Trophoblast cell (in vitro differentiated cells and primary cell): ENCODE measurements at regions not wholly inside any gene's neighbourhood (a gene's known extent, or its start where the extent isn't known, plus 50 kb on each side); places are given as distances from the start of the nearest gene placed in this dataset.

Source experiments
- DNase-seq, 2 donors: peaks; one replicate each; pipeline ENCODE4 v3.0.0-alpha.2; 2016
- H2AFZ ChIP-seq: 2 replicates; pipeline ENCODE4 v1.6.1; 2013; ENCODE audit warnings: low read length, moderate library complexity, mild to moderate bottlenecking; ENCODE audit not compliant: insufficient read depth, poor library complexity
- H2AK5ac ChIP-seq: 2 replicates; pipeline ENCODE4 v1.6.1; 2013; ENCODE audit warnings: mild to moderate bottlenecking, low read length
- H2BK120ac ChIP-seq: 2 replicates; pipeline ENCODE4 v1.6.1; 2013; ENCODE audit warnings: low read length, mild to moderate bottlenecking, moderate library complexity; ENCODE audit not compliant: insufficient read depth, poor library complexity
- H2BK12ac ChIP-seq: 2 replicates; pipeline ENCODE4 v1.6.1; 2013; ENCODE audit warnings: mild to moderate bottlenecking, low read length, moderate library complexity
- H2BK5ac ChIP-seq: 2 replicates; pipeline ENCODE4 v1.6.1; 2013; ENCODE audit warnings: low read length, low read depth, moderate library complexity, mild to moderate bottlenecking; ENCODE audit not compliant: poor library complexity
- H3K14ac ChIP-seq: 2 replicates; pipeline ENCODE4 v1.6.1; 2013; ENCODE audit warnings: mild to moderate bottlenecking, low read length
- H3K18ac ChIP-seq: 2 replicates; pipeline ENCODE4 v1.6.1; 2013; ENCODE audit warnings: mild to moderate bottlenecking, low read length
- H3K23ac ChIP-seq: 2 replicates; pipeline ENCODE4 v1.6.1; 2013; ENCODE audit warnings: low read length
- H3K27ac ChIP-seq: 2 replicates; pipeline ENCODE4 v1.5.1; 2013; ENCODE audit warnings: low read depth, mild to moderate bottlenecking, inconsistent platforms, low read length, moderate library complexity
- H3K27me3 ChIP-seq: 2 replicates; pipeline ENCODE4 v1.6.1; 2013; ENCODE audit warnings: inconsistent platforms, mild to moderate bottlenecking, low read length, moderate library complexity; ENCODE audit not compliant: insufficient read depth
- H3K36me3 ChIP-seq, 2 experiments: 1 replicate in 1 of 2; 2 replicates in 1 of 2; pipeline ENCODE4 v1.6.1; 2013; ENCODE audit warnings: low read length in 2 of 2, mild to moderate bottlenecking in 2 of 2, moderate library complexity in 1 of 2; ENCODE audit not compliant: insufficient read depth in 2 of 2, control insufficient read depth in 1 of 2
- H3K4ac ChIP-seq: 2 replicates; pipeline ENCODE4 v1.6.1; 2013; ENCODE audit warnings: low read depth, mild to moderate bottlenecking, low read length, moderate library complexity
- H3K4me1 ChIP-seq, 2 experiments: 1 replicate in 1 of 2; 2 replicates in 1 of 2; pipeline ENCODE4 v1.6.1; 2013; ENCODE audit warnings: low read length in 2 of 2, mild to moderate bottlenecking in 2 of 2, moderate library complexity in 1 of 2; ENCODE audit not compliant: insufficient read depth in 2 of 2, control insufficient read depth in 1 of 2
- H3K4me2 ChIP-seq: 2 replicates; pipeline ENCODE4 v1.6.1; 2013; ENCODE audit warnings: inconsistent platforms, mild to moderate bottlenecking, low read length, moderate library complexity
- H3K4me3 ChIP-seq: 2 replicates; pipeline ENCODE4 v1.5.1; 2013; ENCODE audit warnings: mild to moderate bottlenecking, low read depth, low read length, inconsistent platforms
- H3K79me1 ChIP-seq: one replicate; pipeline ENCODE4 v1.6.1; 2013; ENCODE audit warnings: low read length
- H3K79me2 ChIP-seq: 2 replicates; pipeline ENCODE4 v1.6.1; 2013; ENCODE audit warnings: low read length, mild to moderate bottlenecking; ENCODE audit not compliant: control insufficient read depth, insufficient read depth, poor library complexity
- H3K9ac ChIP-seq: 2 replicates; pipeline ENCODE4 v1.6.1; 2013; ENCODE audit warnings: mild to moderate bottlenecking, low read length
- H3K9me3 ChIP-seq: 2 replicates; pipeline ENCODE4 v1.6.1; 2013; ENCODE audit warnings: low read depth, mild to moderate bottlenecking, control low read depth, inconsistent platforms, low read length; ENCODE audit not compliant: insufficient read depth
- H4K12ac ChIP-seq: 2 replicates; pipeline ENCODE4 v1.6.1; 2013; ENCODE audit warnings: low read depth, mild to moderate bottlenecking, low read length, moderate library complexity
- H4K8ac ChIP-seq: 2 replicates; pipeline ENCODE4 v1.6.1; 2013; ENCODE audit warnings: low read depth, mild to moderate bottlenecking, low read length, moderate library complexity
- H4K91ac ChIP-seq: one replicate; pipeline ENCODE4 v1.6.1; 2013; ENCODE audit warnings: low read depth, mild to moderate bottlenecking, low read length, moderate library complexity
- WGBS: extraction: QIAGEN DNeasy Blood & Tissue Kit; methylation state at CpG from one replicate; pipeline ENCODE4 v1.1.7; 2013; ENCODE audit warnings: missing lambda C conversion rate; ENCODE audit not compliant: insufficient read length, insufficient coverage; ENCODE audit errors: extremely low coverage; 5-methylcytosine and 5-hydroxymethylcytosine counted together

- H3K4me3 ChIP-seq = no peak overlapping the region
- H3K27ac ChIP-seq = no peak overlapping the region
- no peak overlapping the region for H2AK5ac ChIP-seq
- no peak overlapping the region for H2BK5ac ChIP-seq
- no peak overlapping the region for H4K91ac ChIP-seq
- H3K9me3 ChIP-seq = no peaks in the 10 kb centered on the region
- H2AFZ ChIP-seq = no peak overlapping the region
- no peaks in the 10 kb centered on the region for H3K79me2 ChIP-seq
- H2BK12ac ChIP-seq = no peak overlapping the region
- no peaks in the 10 kb centered on the region for H3K36me3 ChIP-seq
- no peak overlapping the region for H4K8ac ChIP-seq
- H3K27me3 ChIP-seq = no peaks in the 10 kb centered on the region
- H4K12ac ChIP-seq = no peak overlapping the region
- H3K79me1 ChIP-seq = no peaks in the 10 kb centered on the region
- H3K4me1 ChIP-seq = no peaks in the 10 kb centered on the region
- H3K9ac ChIP-seq = no peak overlapping the region
- no CpG with 5 or more reads among the region's 5 CpGs for WGBS
- H3K18ac ChIP-seq = no peak overlapping the region
- no peak overlapping the region for H3K23ac ChIP-seq
- H3K4me2 ChIP-seq = no peak overlapping the region
- H3K4ac ChIP-seq = no peak overlapping the region
- no peak for DNase-seq
- no peak overlapping the region for H2BK120ac ChIP-seq
- no peak overlapping the region for H3K14ac ChIP-seq
These were observed 58.5 kb downstream of the ATXN3L start for GRCh38 chrX:13261348-13261747.

- WGBS = no CpG with 5 or more reads among the region's 4 CpGs
These were observed 59.3 kb downstream of the ATXN3L start for GRCh38 chrX:13260598-13260997.

GRCh38 chrX:13258725-13259124 lies 61.1 kb downstream of the ATXN3L start:
- H3K9me3 ChIP-seq = no peaks in the 10 kb centered on the region
- no peak overlapping the region for H3K4ac ChIP-seq
- H4K8ac ChIP-seq = no peak overlapping the region
- no peak overlapping the region for H3K27ac ChIP-seq
- no CpG with 5 or more reads among the region's 5 CpGs for WGBS
- no peaks in the 10 kb centered on the region for H3K27me3 ChIP-seq
- H3K23ac ChIP-seq = no peak overlapping the region
- H3K79me2 ChIP-seq = no peaks in the 10 kb centered on the region
- no peak overlapping the region for H3K4me3 ChIP-seq
- H3K14ac ChIP-seq = no peak overlapping the region
- H2BK120ac ChIP-seq = no peak overlapping the region
- no peak overlapping the region for H4K12ac ChIP-seq
- H2BK12ac ChIP-seq = no peak overlapping the region
- no peak for DNase-seq
- H2AK5ac ChIP-seq = no peak overlapping the region
- H2AFZ ChIP-seq = no peak overlapping the region
- no peaks in the 10 kb centered on the region for H3K36me3 ChIP-seq
- no peak overlapping the region for H3K18ac ChIP-seq
- no peak overlapping the region for H3K4me2 ChIP-seq
- H4K91ac ChIP-seq = no peak overlapping the region
- peaks cover 4% of the 10 kb centered on the region for H3K79me1 ChIP-seq
- no peaks in the 10 kb centered on the region for H3K4me1 ChIP-seq
- no peak overlapping the region for H2BK5ac ChIP-seq
- H3K9ac ChIP-seq = no peak overlapping the region

More at GRCh38 chrX:13260598-13260997, 59.3 kb downstream of the ATXN3L start:
- no peak overlapping the region for H4K91ac ChIP-seq
- no peak overlapping the region for H3K18ac ChIP-seq
- no peak overlapping the region for H3K23ac ChIP-seq
- no peak overlapping the region for H2BK12ac ChIP-seq
- no peak for DNase-seq
- H3K9ac ChIP-seq = no peak overlapping the region
- H2AFZ ChIP-seq = no peak overlapping the region
- H3K27ac ChIP-seq = no peak overlapping the region
- no peak overlapping the region for H4K8ac ChIP-seq
- no peak overlapping the region for H3K4me2 ChIP-seq
- no peak overlapping the region for H2BK120ac ChIP-seq
- H3K4me1 ChIP-seq = no peaks in the 10 kb centered on the region
- H3K4ac ChIP-seq = no peak overlapping the region
- H2BK5ac ChIP-seq = no peak overlapping the region
- no peaks in the 10 kb centered on the region for H3K9me3 ChIP-seq
- H3K14ac ChIP-seq = no peak overlapping the region
- no peaks in the 10 kb centered on the region for H3K36me3 ChIP-seq
- H3K79me2 ChIP-seq = no peaks in the 10 kb centered on the region
- no peaks in the 10 kb centered on the region for H3K79me1 ChIP-seq
- H2AK5ac ChIP-seq = no peak overlapping the region
- no peak overlapping the region for H4K12ac ChIP-seq
- no peak overlapping the region for H3K4me3 ChIP-seq
- no peaks in the 10 kb centered on the region for H3K27me3 ChIP-seq

GRCh38 chrX:13258052-13258444 lies 61.8 kb downstream of the ATXN3L start:
- no peaks in the 10 kb centered on the region for H3K79me2 ChIP-seq
- no peak overlapping the region for H4K91ac ChIP-seq
- no peaks in the 10 kb centered on the region for H3K4me1 ChIP-seq
- no peak overlapping the region for H3K4me3 ChIP-seq
- H2BK12ac ChIP-seq = no peak overlapping the region
- no peaks in the 10 kb centered on the region for H3K9me3 ChIP-seq
- no peak overlapping the region for H2AK5ac ChIP-seq
- H3K4me2 ChIP-seq = no peak overlapping the region
- no peak overlapping the region for H2BK5ac ChIP-seq
- no peak overlapping the region for H3K23ac ChIP-seq
- no peaks in the 10 kb centered on the region for H3K36me3 ChIP-seq
- H2AFZ ChIP-seq = no peak overlapping the region
- no peak overlapping the region for H4K12ac ChIP-seq
- no peak overlapping the region for H3K27ac ChIP-seq
- H3K27me3 ChIP-seq = no peaks in the 10 kb centered on the region
- H4K8ac ChIP-seq = no peak overlapping the region
- H3K18ac ChIP-seq = no peak overlapping the region
- no peak for DNase-seq
- H3K79me1 ChIP-seq = peaks cover 4% of the 10 kb centered on the region
- H3K4ac ChIP-seq = no peak overlapping the region
- H2BK120ac ChIP-seq = no peak overlapping the region
- no CpG with 5 or more reads among the region's 3 CpGs for WGBS
- H3K9ac ChIP-seq = no peak overlapping the region
- no peak overlapping the region for H3K14ac ChIP-seq
